ENCODE measurements at regions not wholly inside any gene's neighbourhood (a gene's known extent, or its start where the extent isn't known, plus 50 kb on each side); places are given as distances from the start of the nearest gene placed in this dataset.

GRCh38 chr3:106725566-106725965 is 651.7 kb upstream of the CCDC54 start:
- Histone ChIP-seq H3K27ac (no peak overlapping the region), H3K79me2 (no peaks in the 10 kb centered on the region), H3K4me3 (no peak overlapping the region), H3K9me2 (replicated peaks; ENCODE audit: insufficient read depth) (no peaks in the 10 kb centered on the region), H3K27me3 (no peaks in the 10 kb centered on the region), H2AFZ (no peak overlapping the region), H4K20me1 (ENCODE audit: insufficient read depth, poor library complexity, severe bottlenecking) (no peaks in the 10 kb centered on the region), H3K4me1 (ENCODE audit: insufficient read depth) (peaks cover 5% of the 10 kb centered on the region), H3K9me3 (ENCODE audit: low read depth) (no peaks in the 10 kb centered on the region), H3K36me3 (replicated peaks; ENCODE audit: insufficient read depth, low read depth) (no peaks in the 10 kb centered on the region), H3K4me2 (no peak overlapping the region)
- TF ChIP-seq EZH2 (IDR thresholded peaks at IDR 0.05; ENCODE audit: borderline replicate concordance) (no peak), CTCF (IDR thresholded peaks at IDR 0.05; ENCODE audit: poor library complexity) (no peak), EZH2phosphoT487 (IDR thresholded peaks at IDR 0.05; ENCODE audit: low read depth, severe bottlenecking, unreplicated experiment) (no peak)
- DNase-seq (ENCODE audit: low spot score), result no peak
- WGBS (ENCODE audit: low lambda C conversion rate, missing lambda C conversion rate), result 37% methylated on average over 3 of the region's 3 CpGs

- H3K4me2 ChIP-seq, result no peak overlapping the region
- 92% methylated on average over 5 of the region's 5 CpGs for WGBS (ENCODE audit: low lambda C conversion rate, missing lambda C conversion rate)
These were observed 648.7 kb upstream of the CCDC54 start for GRCh38 chr3:106728315-106729098.

GRCh38 chr3:106729481-106729880 is 647.8 kb upstream of the CCDC54 start:
- no peaks in the 10 kb centered on the region for H3K27me3 ChIP-seq
- H3K4me3 ChIP-seq, result no peak overlapping the region
- no peak overlapping the region for H3K27ac ChIP-seq

More at GRCh38 chr3:106728315-106729098, 648.7 kb upstream of the CCDC54 start:
- no peaks in the 10 kb centered on the region for H3K9me2 ChIP-seq (replicated peaks; ENCODE audit: insufficient read depth)
- no peaks in the 10 kb centered on the region for H3K36me3 ChIP-seq (replicated peaks; ENCODE audit: insufficient read depth, low read depth)
- H3K4me3 ChIP-seq, result no peak overlapping the region
- no peaks in the 10 kb centered on the region for H3K9me3 ChIP-seq (ENCODE audit: low read depth)
- H3K27ac ChIP-seq, result no peak overlapping the region
- DNase-seq (ENCODE audit: low spot score), result no peak
- H4K20me1 ChIP-seq (ENCODE audit: insufficient read depth, poor library complexity, severe bottlenecking), result no peaks in the 10 kb centered on the region
- peaks cover 5% of the 10 kb centered on the region for H3K4me1 ChIP-seq (ENCODE audit: insufficient read depth)
- no peak for TF ChIP-seq CTCF (IDR thresholded peaks at IDR 0.05; ENCODE audit: poor library complexity)
- no peak for TF ChIP-seq EZH2 (IDR thresholded peaks at IDR 0.05; ENCODE audit: borderline replicate concordance)
- TF ChIP-seq EZH2phosphoT487 (IDR thresholded peaks at IDR 0.05; ENCODE audit: low read depth, severe bottlenecking, unreplicated experiment), result no peak
- no peaks in the 10 kb centered on the region for H3K79me2 ChIP-seq
- no peaks in the 10 kb centered on the region for H3K27me3 ChIP-seq
- peak overlapping the region; percentile 17 for H2AFZ ChIP-seq

GRCh38 chr3:106731230-106731629 is 646.0 kb upstream of the CCDC54 start:
- Histone ChIP-seq H3K79me2 (no peaks in the 10 kb centered on the region), H3K4me2 (no peak overlapping the region), H3K27me3 (no peaks in the 10 kb centered on the region), H4K20me1 (ENCODE audit: insufficient read depth, poor library complexity, severe bottlenecking) (no peaks in the 10 kb centered on the region), H3K27ac (no peak overlapping the region), H3K36me3 (replicated peaks; ENCODE audit: insufficient read depth, low read depth) (no peaks in the 10 kb centered on the region), H3K4me3 (no peak overlapping the region), H3K9me2 (replicated peaks; ENCODE audit: insufficient read depth) (no peaks in the 10 kb centered on the region), H2AFZ (no peak overlapping the region), H3K9me3 (ENCODE audit: low read depth) (no peaks in the 10 kb centered on the region), H3K4me1 (ENCODE audit: insufficient read depth) (peaks cover 3% of the 10 kb centered on the region)
- DNase-seq (ENCODE audit: low spot score), result no peak
- 88% methylated on average over 2 of the region's 2 CpGs for WGBS (ENCODE audit: low lambda C conversion rate, missing lambda C conversion rate)
- TF ChIP-seq EZH2 (IDR thresholded peaks at IDR 0.05; ENCODE audit: borderline replicate concordance) (no peak), CTCF (IDR thresholded peaks at IDR 0.05; ENCODE audit: poor library complexity) (no peak), EZH2phosphoT487 (IDR thresholded peaks at IDR 0.05; ENCODE audit: low read depth, severe bottlenecking, unreplicated experiment) (no peak)

More at GRCh38 chr3:106729481-106729880, 647.8 kb upstream of the CCDC54 start:
- no peak for DNase-seq (ENCODE audit: low spot score)
- 83% methylated on average over 1 of the region's 1 CpG for WGBS (ENCODE audit: low lambda C conversion rate, missing lambda C conversion rate)
- Histone ChIP-seq H3K9me2 (replicated peaks; ENCODE audit: insufficient read depth) (no peaks in the 10 kb centered on the region), H3K9me3 (ENCODE audit: low read depth) (no peaks in the 10 kb centered on the region), H3K4me1 (ENCODE audit: insufficient read depth) (peaks cover 5% of the 10 kb centered on the region), H3K79me2 (no peaks in the 10 kb centered on the region), H3K4me2 (no peak overlapping the region), H4K20me1 (ENCODE audit: insufficient read depth, poor library complexity, severe bottlenecking) (no peaks in the 10 kb centered on the region), H3K36me3 (replicated peaks; ENCODE audit: insufficient read depth, low read depth) (no peaks in the 10 kb centered on the region), H2AFZ (no peak overlapping the region)
- no peak for TF ChIP-seq EZH2phosphoT487 (IDR thresholded peaks at IDR 0.05; ENCODE audit: low read depth, severe bottlenecking, unreplicated experiment)
